ENCODE measurements at regions not wholly inside any gene's neighbourhood (a gene's known extent, or its start where the extent isn't known, plus 50 kb on each side); places are given as distances from the start of the nearest gene placed in this dataset.

GRCh38 chr2:3128786-3129185 is 248.8 kb downstream of the EIPR1 start:
- Histone ChIP-seq H3K4me1 (no peaks in the 10 kb centered on the region), H3K9me3 (peaks cover 0 to 3% (median 0%) of the 10 kb centered on the region in 3 donors), H3K36me3 (no peaks in the 10 kb centered on the region), H3K4me3 (no peak overlapping the region), H3K27ac (no peak overlapping the region), H3K27me3 (peaks cover 0 to 28% (median 0%) of the 10 kb centered on the region in 4 donors)
- DNase-seq: no peak
- intact Hi-C loops (cut with DNase I): no loop called here
- 82 to 89% methylated on average over 6 to 7 of the region's 7 CpGs for WGBS, 2 donors
- TF ChIP-seq POLR2A (IDR thresholded peaks at IDR 0.05): no peak
- no peak for TF ChIP-seq CTCF (IDR thresholded peaks at IDR 0.05)

DNA sequence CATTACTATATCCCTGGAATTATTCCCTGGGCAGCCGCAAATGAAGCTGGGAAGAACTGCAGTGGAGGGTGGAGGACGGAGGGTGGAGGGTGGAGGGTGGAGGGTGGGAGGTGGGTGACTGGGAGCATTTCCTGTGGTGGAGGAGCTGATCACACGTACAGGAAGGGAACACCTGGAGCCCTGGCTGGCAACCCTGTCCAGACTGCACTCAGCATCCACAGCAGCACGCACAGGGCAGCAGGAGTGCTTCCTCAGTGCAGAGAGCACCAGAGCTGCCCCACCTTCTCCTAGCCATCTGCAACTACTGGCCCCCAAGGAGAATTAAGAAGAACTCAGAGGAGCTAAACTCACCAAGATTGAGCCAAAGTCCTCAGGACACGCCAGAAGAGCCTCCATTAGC is 249.9 kb downstream of the EIPR1 start:
- 30% methylated on average over 2 to 3 of the region's 5 CpGs for WGBS, 2 donors
- DNase-seq: no peak
- intact Hi-C loops (cut with DNase I): no loop called here
- no peak for TF ChIP-seq CTCF (IDR thresholded peaks at IDR 0.05)
- no peak for TF ChIP-seq POLR2A (IDR thresholded peaks at IDR 0.05)
- Histone ChIP-seq H3K9me3 (no peaks in the 10 kb centered on the region), H3K27me3 (peaks cover 0 to 26% (median 0%) of the 10 kb centered on the region in 4 donors), H3K4me1 (no peaks in the 10 kb centered on the region), H3K36me3 (no peaks in the 10 kb centered on the region), H3K27ac (no peak overlapping the region), H3K4me3 (no peak overlapping the region)

GRCh38 chr2:3126911-3127621 is 250.6 kb downstream of the EIPR1 start:
- intact Hi-C loops (cut with DNase I): no loop called here

DNA sequence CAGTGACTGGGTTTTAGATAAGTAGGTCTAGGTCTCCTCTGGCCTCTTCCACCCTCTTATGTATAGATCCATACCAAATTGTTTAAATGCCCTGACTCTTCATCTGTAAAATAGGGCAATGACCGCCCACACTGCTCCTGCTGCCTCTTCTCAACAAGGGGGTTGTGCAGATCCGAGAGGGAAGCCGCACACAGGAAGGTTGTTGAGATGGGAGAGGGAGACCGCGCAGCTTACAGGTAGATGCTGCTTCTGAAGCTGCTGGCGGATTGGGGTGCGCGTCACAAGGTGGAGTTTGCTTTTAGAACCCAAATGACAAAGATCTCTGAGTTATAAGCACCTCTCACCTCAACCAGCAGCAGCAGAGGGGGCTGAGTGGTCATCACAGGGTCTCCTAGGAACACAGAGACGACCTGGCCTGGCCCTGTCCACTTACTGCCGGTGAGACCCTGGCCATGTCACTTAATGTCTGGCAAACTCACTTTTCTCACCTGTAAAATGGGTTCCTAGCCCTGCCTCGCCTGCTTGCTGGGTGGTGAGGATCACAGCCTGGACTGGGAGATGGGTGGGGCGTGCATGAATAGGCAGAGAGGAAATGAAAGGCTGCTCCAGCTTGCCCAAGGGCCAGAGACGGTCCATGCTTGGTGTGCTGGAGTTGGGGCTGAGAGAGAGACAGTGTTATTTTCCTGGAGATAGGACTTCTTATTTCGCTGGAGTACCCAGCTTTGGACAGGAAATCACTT is 251.3 kb downstream of the EIPR1 start:
- WGBS, 2 donors: 69 to 85% methylated on average over 9 to 11 of the region's 14 CpGs
- no peaks in the 10 kb centered on the region for H3K4me1 ChIP-seq
- TF ChIP-seq CTCF (IDR thresholded peaks at IDR 0.05) (no peak), POLR2A (IDR thresholded peaks at IDR 0.05) (no peak)
- no peak overlapping the region for H3K27ac ChIP-seq
- H3K4me3 ChIP-seq: no peak overlapping the region
- no peaks in the 10 kb centered on the region for H3K36me3 ChIP-seq
- peaks cover 0 to 13% (median 0%) of the 10 kb centered on the region in 4 donors for H3K27me3 ChIP-seq
- intact Hi-C loops (cut with DNase I): no loop called here
- DNase-seq: no peak
- no peaks in the 10 kb centered on the region for H3K9me3 ChIP-seq

More at GRCh38 chr2:3126911-3127621, 250.6 kb downstream of the EIPR1 start:
- no peaks in the 10 kb centered on the region for H3K9me3 ChIP-seq
- H3K4me1 ChIP-seq: no peaks in the 10 kb centered on the region
- H3K27me3 ChIP-seq: peaks cover 0 to 20% (median 0%) of the 10 kb centered on the region in 4 donors
- H3K36me3 ChIP-seq: no peaks in the 10 kb centered on the region
- DNase-seq: no peak
- no peak overlapping the region for H3K27ac ChIP-seq
- 70 to 85% methylated on average over 9 to 20 of the region's 23 CpGs for WGBS, 2 donors
- no peak for TF ChIP-seq POLR2A (IDR thresholded peaks at IDR 0.05)
- no peak for TF ChIP-seq CTCF (IDR thresholded peaks at IDR 0.05)
- no peak overlapping the region for H3K4me3 ChIP-seq

DNA sequence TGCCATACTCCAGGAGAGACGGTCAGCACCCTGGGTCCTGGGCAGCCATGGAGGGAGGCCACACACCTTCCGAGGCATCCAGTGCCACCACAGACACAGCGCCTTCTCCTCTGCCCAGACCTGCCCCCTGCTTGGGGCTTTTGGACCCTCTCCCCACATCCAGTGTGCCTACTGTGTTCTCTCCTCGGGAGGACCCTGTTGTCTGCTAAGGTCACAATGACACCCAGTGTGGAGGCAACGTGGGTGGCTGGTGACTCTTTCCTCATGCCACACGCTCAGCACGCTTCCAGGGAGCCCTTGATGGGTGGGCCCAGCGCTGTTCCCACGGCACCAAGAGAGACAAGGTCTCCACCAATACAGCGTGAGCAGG is 251.9 kb downstream of the EIPR1 start:
- TF ChIP-seq CTCF (IDR thresholded peaks at IDR 0.05) (no peak), POLR2A (IDR thresholded peaks at IDR 0.05) (no peak)
- no peaks in the 10 kb centered on the region for H3K4me1 ChIP-seq
- H3K27me3 ChIP-seq: peaks cover 0 to 7% (median 0%) of the 10 kb centered on the region in 4 donors
- intact Hi-C loops (cut with DNase I): no loop called here
- no peaks in the 10 kb centered on the region for H3K36me3 ChIP-seq
- WGBS, 2 donors: 74 to 82% methylated on average over 3 to 6 of the region's 10 CpGs
- DNase-seq: no peak
- no peak overlapping the region for H3K4me3 ChIP-seq
- no peaks in the 10 kb centered on the region for H3K9me3 ChIP-seq
- no peak overlapping the region for H3K27ac ChIP-seq
